Calu3 (cell line): ENCODE measurements at regions not wholly inside any gene's neighbourhood (a gene's known extent, or its start where the extent isn't known, plus 50 kb on each side); places are given as distances from the start of the nearest gene placed in this dataset.

Source experiments
- BruUV-seq: library from RNA; stranded (reverse); fragments of 400-500 nt; replicated peaks from 2 replicates; lab custom pipeline; 2021; lab: Mats Ljungman, UMichigan
- CTCF ChIA-PET: fragments of 300-600 bp; sonication (Branson Sonifier 250); formaldehyde crosslinking; loops from one replicate; lab custom pipeline; 2022; ENCODE audit warnings: antibody characterized with exemption; lab: Charles Lee
- DNase-seq: peaks from one replicate; pipeline ENCODE4 v3.0.0; 2022
- H3K27ac Mint-ChIP-seq: one replicate; pipeline ENCODE4 v1.8.0; 2022; ENCODE audit warnings: mixed read lengths; ENCODE audit not compliant: unreplicated experiment
- H3K27me3 Mint-ChIP-seq: one replicate; pipeline ENCODE4 v1.8.0; 2022; ENCODE audit warnings: mixed read lengths; ENCODE audit not compliant: unreplicated experiment
- H3K36me3 Mint-ChIP-seq: one replicate; pipeline ENCODE4 v1.8.0; 2022; ENCODE audit warnings: mild to moderate bottlenecking, moderate library complexity, mixed read lengths; ENCODE audit not compliant: insufficient read depth, unreplicated experiment
- H3K4me1 Mint-ChIP-seq: one replicate; pipeline ENCODE4 v1.8.0; 2022; ENCODE audit warnings: mild to moderate bottlenecking, low read depth, mixed read lengths; ENCODE audit not compliant: unreplicated experiment
- H3K4me3 Mint-ChIP-seq: one replicate; pipeline ENCODE4 v1.8.0; 2022; ENCODE audit warnings: mild to moderate bottlenecking, low read depth, moderate library complexity, mixed read lengths; ENCODE audit not compliant: unreplicated experiment
- H3K9me3 Mint-ChIP-seq: one replicate; pipeline ENCODE4 v1.8.0; 2022; ENCODE audit warnings: low read depth, mixed read lengths; ENCODE audit not compliant: unreplicated experiment
- CTCF ChIP-seq: fragments of 200-600 bp; IDR thresholded peaks from one replicate; pipeline ENCODE4 v1.8.0; 2022; ENCODE audit warnings: antibody characterized with exemption; ENCODE audit not compliant: unreplicated experiment
- intact Hi-C: fragments of 100-400 bp; cut with micrococcal nuclease; formaldehyde crosslinking; loops from one replicate; pipeline ENCODE4 v1.10.0; 2022; ENCODE audit not compliant: unreplicated experiment

GRCh38 chr4:162221148-162221547 is 57.3 kb upstream of the FSTL5 start:
- intact Hi-C loops: no loop called here
- BruUV-seq: no TSS peak
- Mint-ChIP-seq H3K4me3 (no peak overlapping the region), H3K27ac (no peak overlapping the region), H3K9me3 (no peaks in the 10 kb centered on the region), H3K27me3 (no peaks in the 10 kb centered on the region), H3K4me1 (no peaks in the 10 kb centered on the region), H3K36me3 (no peaks in the 10 kb centered on the region)
- no peak for TF ChIP-seq CTCF
- DNase-seq: no peak
- CTCF ChIA-PET: no interaction called here
